Stimulated activated naive CD8-positive, alpha-beta T cell treated with anti-CD3 and anti-CD28 coated beads, Interleukin-15, Interleukin-2, amounts not matched to agents 100 ng/mL and 50 ng/mL, for 24 hours (primary cell): ENCODE measurements at regions not wholly inside any gene's neighbourhood (a gene's known extent, or its start where the extent isn't known, plus 50 kb on each side); places are given as distances from the start of the nearest gene placed in this dataset.
"Not testable (repeated sequence)": the region's sequence is repeated elsewhere in the genome, so short reads cannot be mapped to it uniquely, and the experiment has no call there.

ENCODE experiments used
- H3K27ac Mint-ChIP-seq: one replicate; pipeline ENCODE4 v1.8.0; 2021; ENCODE audit warnings: mild to moderate bottlenecking, mixed read lengths
- H3K27me3 Mint-ChIP-seq: one replicate; pipeline ENCODE4 v1.8.0; 2021; ENCODE audit warnings: mixed read lengths
- H3K36me3 Mint-ChIP-seq: one replicate; pipeline ENCODE4 v1.8.0; 2021; ENCODE audit warnings: low read depth, mixed read lengths
- H3K4me1 Mint-ChIP-seq: one replicate; pipeline ENCODE4 v1.8.0; 2021; ENCODE audit warnings: low read depth, mixed read lengths
- H3K4me3 Mint-ChIP-seq: one replicate; pipeline ENCODE4 v1.8.0; 2021; ENCODE audit warnings: mild to moderate bottlenecking, mixed read lengths
- H3K9me3 Mint-ChIP-seq: one replicate; pipeline ENCODE4 v1.8.0; 2021; ENCODE audit warnings: mixed read lengths

DNA sequence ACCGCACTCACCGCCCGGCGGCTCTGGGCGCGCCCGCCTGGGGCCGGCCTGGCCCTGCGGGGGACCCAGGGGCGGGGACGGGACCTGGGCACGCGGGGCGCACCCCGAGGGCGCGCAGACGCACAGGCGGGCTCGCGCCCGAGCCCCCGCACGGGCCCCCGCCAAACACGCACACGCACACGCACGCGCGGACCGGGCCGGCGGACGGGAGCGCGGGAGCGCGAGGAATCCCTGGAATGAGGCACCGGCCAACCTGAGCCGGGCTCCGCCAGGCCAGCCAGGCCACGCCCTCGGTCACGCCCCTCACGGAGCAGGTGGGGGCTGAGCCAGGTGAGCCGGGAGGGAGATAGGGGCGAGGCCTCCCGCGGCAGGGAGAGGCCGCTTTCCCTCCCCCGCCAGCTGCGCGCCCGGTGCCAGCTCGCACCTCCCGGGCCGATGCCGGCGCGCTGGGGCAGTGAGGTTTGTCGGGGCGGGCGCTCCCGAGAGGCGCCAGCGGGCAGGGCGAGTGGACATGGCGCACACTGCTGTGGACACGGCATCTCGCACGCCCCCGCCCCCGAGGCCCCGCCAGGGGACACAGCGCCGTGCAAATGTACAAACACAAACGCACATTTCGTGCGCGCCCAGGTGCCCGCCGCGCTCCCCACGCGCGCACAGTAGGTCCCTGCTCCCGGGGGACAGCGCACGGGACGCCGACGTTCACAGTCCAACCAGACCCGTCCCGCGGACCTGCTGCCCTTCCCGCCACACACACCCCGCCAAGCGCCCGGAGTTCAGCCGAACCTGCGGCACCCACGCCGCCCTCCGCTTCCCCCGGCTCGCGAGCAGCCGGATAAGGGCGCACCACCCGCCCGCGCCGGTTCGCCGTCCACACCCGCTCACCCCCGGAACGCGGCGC is 75.9 kb upstream of the VGLL4 start:
- no peaks in the 10 kb centered on the region for H3K9me3 Mint-ChIP-seq
- H3K4me3 Mint-ChIP-seq, result peak overlapping the region; percentile 84
- peaks cover 21% of the 10 kb centered on the region for H3K27me3 Mint-ChIP-seq
- peaks cover 20% of the 10 kb centered on the region for H3K4me1 Mint-ChIP-seq
- no peak overlapping the region for H3K27ac Mint-ChIP-seq
- no peaks in the 10 kb centered on the region for H3K36me3 Mint-ChIP-seq

DNA sequence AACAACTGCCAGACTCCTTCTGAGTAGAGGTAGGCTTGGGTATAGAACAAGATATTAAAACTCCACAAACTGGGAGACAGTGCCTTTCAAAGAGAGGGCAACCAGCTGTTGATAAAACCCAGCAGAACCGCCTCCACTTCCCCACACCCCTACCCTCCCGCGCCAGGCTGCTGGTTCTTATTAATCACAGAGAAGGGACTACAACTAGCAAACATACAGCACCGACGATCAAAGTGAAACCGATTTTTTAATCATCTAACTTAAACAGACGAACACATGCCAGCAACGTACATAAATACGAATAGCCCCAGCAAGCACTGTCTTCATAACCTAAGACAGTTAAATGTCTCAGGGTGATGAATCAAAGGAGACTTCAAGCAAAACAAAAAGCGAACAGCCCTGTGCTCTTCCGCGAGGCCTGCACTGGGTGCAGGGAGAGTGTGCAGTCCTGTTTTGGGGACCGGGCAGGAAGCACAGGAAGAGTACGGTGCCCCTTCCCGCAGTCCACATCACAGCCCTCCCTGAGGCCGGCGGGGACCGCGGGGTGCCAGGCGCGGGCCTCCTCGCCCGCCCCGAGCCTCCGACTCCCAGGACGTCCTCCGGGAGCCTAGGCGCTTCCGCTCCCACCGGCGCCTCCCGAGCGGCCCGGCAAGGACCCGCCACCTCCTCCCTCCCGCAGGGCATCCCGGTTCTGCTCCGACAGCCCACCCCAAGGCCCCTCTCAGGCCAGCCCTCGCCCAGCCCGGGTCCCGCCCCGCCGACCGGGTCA is 75.1 kb upstream of the VGLL4 start:
- Mint-ChIP-seq H3K27me3 (peaks cover 19% of the 10 kb centered on the region), H3K9me3 (no peaks in the 10 kb centered on the region), H3K27ac (peak overlapping the region; percentile 85), H3K36me3 (no peaks in the 10 kb centered on the region), H3K4me1 (peaks cover 20% of the 10 kb centered on the region), H3K4me3 (peak overlapping the region; percentile 91)

GRCh38 chr3:11717768-11718636 is 74.3 kb upstream of the VGLL4 start:
- Mint-ChIP-seq H3K9me3 (no peaks in the 10 kb centered on the region), H3K4me1 (peaks cover 20% of the 10 kb centered on the region), H3K36me3 (no peaks in the 10 kb centered on the region), H3K4me3 (peak overlapping the region; percentile 91), H3K27ac (peak overlapping the region; percentile 85), H3K27me3 (peaks cover 19% of the 10 kb centered on the region)

- H3K27ac Mint-ChIP-seq, result no peak overlapping the region
- H3K4me1 Mint-ChIP-seq, result peaks cover 20% of the 10 kb centered on the region
- H3K9me3 Mint-ChIP-seq, result no peaks in the 10 kb centered on the region
- H3K36me3 Mint-ChIP-seq, result no peaks in the 10 kb centered on the region
- H3K27me3 Mint-ChIP-seq, result peaks cover 19% of the 10 kb centered on the region
- H3K4me3 Mint-ChIP-seq, result no peak overlapping the region
Measured at GRCh38 chr3:11717301-11717700, 73.6 kb upstream of the VGLL4 start.

DNA sequence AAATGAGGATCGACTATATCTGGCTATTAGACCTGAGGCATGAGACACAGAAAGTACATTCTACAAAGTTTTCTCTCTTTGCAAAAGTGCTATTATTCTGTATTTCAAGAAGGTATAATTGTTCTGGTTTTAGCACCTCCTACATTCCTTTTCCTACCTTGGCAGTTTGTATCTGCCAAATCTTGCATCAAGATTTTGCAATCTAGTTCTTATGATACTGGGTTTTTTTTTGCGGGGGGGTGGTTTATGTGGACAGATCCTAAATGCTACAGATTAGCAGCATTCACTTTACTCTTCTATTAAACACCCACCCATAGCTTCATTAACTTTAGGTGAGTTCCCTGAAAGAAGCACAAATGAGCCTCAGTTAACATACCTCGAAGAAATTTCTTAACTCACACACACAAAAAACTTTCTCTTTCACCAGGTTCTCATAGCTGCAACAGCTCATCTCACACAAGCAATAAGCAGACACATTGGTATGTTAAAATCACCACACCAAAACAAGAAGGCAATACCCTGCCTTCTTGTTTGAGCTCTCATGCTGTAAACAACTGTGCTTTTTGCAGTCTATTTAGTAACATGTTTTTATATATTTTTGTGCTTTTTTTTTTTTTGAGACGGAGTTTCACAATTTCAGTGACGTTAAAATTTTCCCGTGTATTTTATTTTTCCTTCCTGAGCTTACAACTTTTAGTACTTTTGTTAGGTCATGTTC is 73.0 kb upstream of the VGLL4 start:
- peaks cover 20% of the 10 kb centered on the region for H3K4me1 Mint-ChIP-seq
- peaks cover 14% of the 10 kb centered on the region for H3K27me3 Mint-ChIP-seq
- H3K27ac Mint-ChIP-seq, result no peak overlapping the region
- no peaks in the 10 kb centered on the region for H3K36me3 Mint-ChIP-seq
- no peak overlapping the region for H3K4me3 Mint-ChIP-seq
- no peaks in the 10 kb centered on the region for H3K9me3 Mint-ChIP-seq

- Mint-ChIP-seq H3K27me3 (no peaks in the 10 kb centered on the region), H3K9me3 (peaks cover 8% of the 10 kb centered on the region), H3K4me3 (no peak overlapping the region), H3K27ac (no peak overlapping the region), H3K36me3 (peaks cover 9% of the 10 kb centered on the region), H3K4me1 (peaks cover 4% of the 10 kb centered on the region)
Measured at GRCh38 chr3:11713171-11713570, 69.5 kb upstream of the VGLL4 start.

GRCh38 chr3:11712646-11713045 is 68.9 kb upstream of the VGLL4 start:
- Mint-ChIP-seq H3K4me1 (no peaks in the 10 kb centered on the region), H3K4me3 (no peak overlapping the region), H3K9me3 (peaks cover 8% of the 10 kb centered on the region), H3K27ac (no peak overlapping the region), H3K36me3 (peaks cover 12% of the 10 kb centered on the region), H3K27me3 (no peaks in the 10 kb centered on the region)

DNA sequence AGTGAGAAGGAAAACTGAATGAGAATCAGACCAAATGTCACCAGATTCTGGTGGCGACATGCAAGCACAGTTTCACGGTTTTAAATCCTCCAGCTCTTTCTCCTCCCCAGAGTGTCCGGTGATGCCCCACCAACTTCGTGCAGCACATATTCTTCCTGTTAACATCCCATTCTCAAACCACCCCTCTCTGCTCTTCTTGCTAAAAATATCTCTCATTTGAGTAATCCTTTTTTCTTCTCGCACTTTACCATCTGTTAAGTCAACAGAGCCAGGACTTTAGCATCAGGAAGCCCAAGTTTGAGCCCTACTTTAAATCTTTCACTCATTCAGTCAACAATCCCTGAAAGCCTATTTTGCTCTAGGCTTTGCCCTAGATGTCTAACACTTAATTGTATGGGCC is 68.2 kb upstream of the VGLL4 start:
- H3K4me3 Mint-ChIP-seq, result no peak overlapping the region
- H3K27me3 Mint-ChIP-seq, result no peaks in the 10 kb centered on the region
- H3K27ac Mint-ChIP-seq, result no peak overlapping the region
- peaks cover 8% of the 10 kb centered on the region for H3K9me3 Mint-ChIP-seq
- peaks cover 12% of the 10 kb centered on the region for H3K36me3 Mint-ChIP-seq
- H3K4me1 Mint-ChIP-seq, result no peaks in the 10 kb centered on the region

- no peak overlapping the region for H3K27ac Mint-ChIP-seq
- no peak overlapping the region for H3K4me3 Mint-ChIP-seq
- peaks cover 12% of the 10 kb centered on the region for H3K36me3 Mint-ChIP-seq
- peaks cover 8% of the 10 kb centered on the region for H3K9me3 Mint-ChIP-seq
- H3K27me3 Mint-ChIP-seq, result no peaks in the 10 kb centered on the region
- no peaks in the 10 kb centered on the region for H3K4me1 Mint-ChIP-seq
Measured at GRCh38 chr3:11709782-11710181, 66.1 kb upstream of the VGLL4 start.

GRCh38 chr3:11707084-11707483 is 63.4 kb upstream of the VGLL4 start:
- H3K4me3 Mint-ChIP-seq, H3K27me3 Mint-ChIP-seq, H3K4me1 Mint-ChIP-seq, H3K9me3 Mint-ChIP-seq, H3K27ac Mint-ChIP-seq: not testable (repeated sequence)
- H3K36me3 Mint-ChIP-seq, result peaks cover 12% of the 10 kb centered on the region

DNA sequence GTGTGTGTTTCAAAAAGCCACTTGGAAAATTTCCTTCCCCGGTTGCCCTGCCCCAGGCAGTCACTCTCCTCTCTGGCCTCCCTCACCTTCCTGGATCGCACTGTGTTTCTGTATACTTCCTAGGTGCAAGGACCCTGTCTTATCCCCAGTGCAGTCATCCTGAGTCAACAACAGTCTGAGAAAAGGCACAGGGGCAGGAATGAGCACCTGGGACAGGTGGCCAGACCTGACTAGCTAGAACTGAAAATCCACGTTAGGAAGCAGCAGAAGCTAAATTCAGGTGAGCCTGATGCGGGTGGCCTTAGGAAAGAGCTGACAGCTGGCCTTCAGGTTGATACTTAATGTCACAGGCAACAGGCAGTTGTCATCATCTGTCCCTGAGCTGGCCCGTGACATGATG is 62.9 kb upstream of the VGLL4 start:
- no peak overlapping the region for H3K4me3 Mint-ChIP-seq
- H3K4me1 Mint-ChIP-seq, result no peaks in the 10 kb centered on the region
- H3K27me3 Mint-ChIP-seq, result no peaks in the 10 kb centered on the region
- peaks cover 8% of the 10 kb centered on the region for H3K9me3 Mint-ChIP-seq
- H3K27ac Mint-ChIP-seq, result no peak overlapping the region
- H3K36me3 Mint-ChIP-seq, result peaks cover 12% of the 10 kb centered on the region

GRCh38 chr3:11705049-11705448 is 61.3 kb upstream of the VGLL4 start:
- Mint-ChIP-seq H3K27me3 (no peaks in the 10 kb centered on the region), H3K4me3 (no peak overlapping the region), H3K36me3 (peaks cover 11% of the 10 kb centered on the region), H3K27ac (no peak overlapping the region), H3K4me1 (no peaks in the 10 kb centered on the region), H3K9me3 (peaks cover 6% of the 10 kb centered on the region)

DNA sequence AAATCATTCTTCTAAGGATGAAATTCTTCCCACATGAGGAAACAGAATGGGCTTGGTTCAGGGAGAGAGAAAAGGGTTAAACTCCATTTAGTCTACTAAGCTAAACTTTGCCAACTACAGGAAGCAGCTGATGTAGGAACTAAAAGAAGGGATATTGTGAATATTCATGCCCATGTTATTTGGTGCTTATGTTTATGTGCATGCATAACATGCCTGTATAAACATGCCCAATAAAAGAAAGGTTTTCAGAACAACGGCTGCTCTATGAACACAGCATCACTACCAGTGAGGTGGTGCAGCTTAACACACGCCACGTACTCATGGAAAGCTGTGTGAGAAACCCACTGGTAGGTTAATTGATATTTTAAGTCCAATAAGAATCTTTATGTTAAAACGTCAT is 59.4 kb upstream of the VGLL4 start:
- Mint-ChIP-seq H3K4me3 (no peak overlapping the region), H3K36me3 (peaks cover 7% of the 10 kb centered on the region), H3K9me3 (no peaks in the 10 kb centered on the region), H3K4me1 (no peaks in the 10 kb centered on the region), H3K27me3 (no peaks in the 10 kb centered on the region), H3K27ac (no peak overlapping the region)

DNA sequence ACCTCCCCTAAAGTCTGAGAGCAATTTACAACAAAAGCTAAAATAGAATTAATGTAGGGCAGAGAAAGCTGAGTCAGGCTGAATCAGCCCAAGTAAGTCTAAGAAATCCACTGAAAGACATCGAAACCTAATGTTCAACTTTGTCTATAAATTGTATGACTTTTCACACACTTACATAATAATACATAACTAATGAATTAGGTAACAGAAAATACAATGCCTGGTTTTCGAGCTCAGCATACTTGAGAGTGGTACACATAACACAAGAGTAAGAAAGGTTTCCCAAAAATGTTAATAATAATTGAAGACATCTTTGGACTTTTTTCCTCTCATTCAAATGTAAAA is 55.3 kb upstream of the VGLL4 start:
- H3K27ac Mint-ChIP-seq, result no peak overlapping the region
- H3K9me3 Mint-ChIP-seq, result no peaks in the 10 kb centered on the region
- peaks cover 4% of the 10 kb centered on the region for H3K36me3 Mint-ChIP-seq
- H3K4me3 Mint-ChIP-seq, result no peak overlapping the region
- no peaks in the 10 kb centered on the region for H3K4me1 Mint-ChIP-seq
- H3K27me3 Mint-ChIP-seq, result no peaks in the 10 kb centered on the region
